NCI-H1694 treated with DMSO at 0.1 percent for 48 hours (cell line): ENCODE measurements at regions not wholly inside any gene's neighbourhood (a gene's known extent, or its start where the extent isn't known, plus 50 kb on each side); places are given as distances from the start of the nearest gene placed in this dataset.

Source experiments
- DNase-seq: peaks from one replicate; lab custom pipeline; 2025; lab: John Stamatoyannopoulos, UW

- no peak for DNase-seq
These were observed 58.9 kb upstream of the FAM9C start for GRCh38 chrX:13103188-13103913.

GRCh38 chrX:13102636-13103035 is 58.2 kb upstream of the FAM9C start:
- DNase-seq = no peak

- no peak for DNase-seq
These were observed 57.2 kb upstream of the FAM9C start for GRCh38 chrX:13101441-13102139.

- no peak for DNase-seq
These were observed 54.7 kb upstream of the FAM9C start for GRCh38 chrX:13099121-13099520.

GRCh38 chrX:13096728-13097127 is 52.3 kb upstream of the FAM9C start:
- no peak for DNase-seq

- no peak for DNase-seq
These were observed 50.5 kb upstream of the FAM9C start for GRCh38 chrX:13094828-13095341.

GRCh38 chrX:13094374-13094773 is 50.0 kb upstream of the FAM9C start:
- DNase-seq = no peak
